ENCODE measurements at regions not wholly inside any gene's neighbourhood (a gene's known extent, or its start where the extent isn't known, plus 50 kb on each side); places are given as distances from the start of the nearest gene placed in this dataset.

GRCh38 chr2:81396417-81397019 is 1092.0 kb upstream of the LRRTM1 start:
- H3K36me3 ChIP-seq (ENCODE audit: control insufficient read depth in 2 of 2, insufficient read depth in 2 of 2, low read length in 1 of 2): no peaks in the 10 kb centered on the region
- no TSS peak for BruUV-seq (replicated peaks)
- no peak overlapping the region for H3K4me3 ChIP-seq
- H3K27me3 ChIP-seq (replicated peaks in 1 of 2; ENCODE audit: control insufficient read depth in 2 of 2, insufficient read depth in 2 of 2, low read length in 1 of 2): no peaks in the 10 kb centered on the region
- no peak for TF ChIP-seq IRF3 (IDR thresholded peaks at IDR 0.05)
- no peak for TF ChIP-seq BACH1 (IDR thresholded peaks at IDR 0.05; ENCODE audit: borderline replicate concordance)
- TF ChIP-seq SMAD1 (IDR thresholded peaks at IDR 0.05; ENCODE audit: low read depth, partially characterized antibody): no peak
- TF ChIP-seq RB1 (IDR thresholded peaks at IDR 0.05; ENCODE audit: borderline replicate concordance): no peak
- WGBS (ENCODE audit: insufficient coverage, insufficient replicate concordance, low lambda C conversion rate, missing lambda C conversion rate): 57% methylated on average over 4 of the region's 4 CpGs
- H3K4me2 ChIP-seq (ENCODE audit: control insufficient read depth, insufficient read depth): no peak overlapping the region
- ATAC-seq (no peak), FAIRE-seq (no peak), DNase-seq (ENCODE audit: low read depth, low spot score) (no peak)
- H2AFZ ChIP-seq (ENCODE audit: control insufficient read depth, low read depth, low read length): no peak overlapping the region
- ChIA-PET RAD21 (ENCODE audit: unreplicated experiment) (no interaction called here), CTCF (no interaction called here), SMC1A (ENCODE audit: uncharacterized antibody, unreplicated experiment) (interaction anchor here (0.8 to 1.2 kb wide), 4 partner anchors 10 to 94 kb away, joined by 3 to 5 read pairs (median 3); no protein-coding TSS in a partner anchor), POLR2A (no interaction called here)
- no peak overlapping the region for H3K9ac ChIP-seq (ENCODE audit: control insufficient read depth, insufficient read depth, low read length)
- H3K4me1 ChIP-seq (ENCODE audit: control insufficient read depth, insufficient read depth, low read length): no peaks in the 10 kb centered on the region
- no peaks in the 10 kb centered on the region for H4K20me1 ChIP-seq (ENCODE audit: control insufficient read depth, insufficient read depth)
- intact Hi-C loops (cut with micrococcal nuclease; ENCODE audit: unreplicated experiment) (no loop called here), in situ Hi-C loops (cut with MboI) (no loop called here)
- no peaks in the 10 kb centered on the region for H3K79me2 ChIP-seq (ENCODE audit: control insufficient read depth, insufficient read depth, low read length)
- no peak overlapping the region for H3K27ac ChIP-seq (ENCODE audit: control insufficient read depth, insufficient read depth)
- no peaks in the 10 kb centered on the region for H3K9me3 ChIP-seq (replicated peaks; ENCODE audit: control insufficient read depth, insufficient read depth, low read length)

- H3K79me2 ChIP-seq (ENCODE audit: control insufficient read depth, insufficient read depth, low read length): no peaks in the 10 kb centered on the region
- ATAC-seq (no peak), FAIRE-seq (no peak), DNase-seq (ENCODE audit: low read depth, low spot score) (no peak)
- no peak overlapping the region for H3K4me3 ChIP-seq
- no peaks in the 10 kb centered on the region for H4K20me1 ChIP-seq (ENCODE audit: control insufficient read depth, insufficient read depth)
- H3K27ac ChIP-seq (ENCODE audit: control insufficient read depth, insufficient read depth): no peak overlapping the region
- ChIA-PET RAD21 (ENCODE audit: unreplicated experiment) (no interaction called here), SMC1A (ENCODE audit: uncharacterized antibody, unreplicated experiment) (interaction anchor here (0.8 to 1.2 kb wide), 4 partner anchors 10 to 95 kb away, joined by 3 to 5 read pairs (median 3); no protein-coding TSS in a partner anchor), POLR2A (no interaction called here), CTCF (no interaction called here)
- H3K36me3 ChIP-seq (ENCODE audit: control insufficient read depth in 2 of 2, insufficient read depth in 2 of 2, low read length in 1 of 2): no peaks in the 10 kb centered on the region
- no peak overlapping the region for H3K4me2 ChIP-seq (ENCODE audit: control insufficient read depth, insufficient read depth)
- in situ Hi-C loops (cut with MboI) (no loop called here), intact Hi-C loops (cut with micrococcal nuclease; ENCODE audit: unreplicated experiment) (no loop called here)
- WGBS (ENCODE audit: insufficient coverage, insufficient replicate concordance, low lambda C conversion rate, missing lambda C conversion rate): 22% methylated on average over 2 of the region's 2 CpGs
- BruUV-seq (replicated peaks): no TSS peak
- no peak overlapping the region for H3K9ac ChIP-seq (ENCODE audit: control insufficient read depth, insufficient read depth, low read length)
- H3K27me3 ChIP-seq (replicated peaks in 1 of 2; ENCODE audit: control insufficient read depth in 2 of 2, insufficient read depth in 2 of 2, low read length in 1 of 2): no peaks in the 10 kb centered on the region
- H2AFZ ChIP-seq (ENCODE audit: control insufficient read depth, low read depth, low read length): no peak overlapping the region
- H3K9me3 ChIP-seq (replicated peaks; ENCODE audit: control insufficient read depth, insufficient read depth, low read length): no peaks in the 10 kb centered on the region
- TF ChIP-seq PAX8 (IDR thresholded peaks at IDR 0.05) (no peak), ATF7 (IDR thresholded peaks at IDR 0.05; ENCODE audit: low read depth) (no peak), USF2 (IDR thresholded peaks at IDR 0.05; ENCODE audit: borderline replicate concordance, low read depth, low read length) (no peak), MYC (IDR thresholded peaks at IDR 0.05; ENCODE audit: insufficient read depth, insufficient read length, insufficient replicate concordance, low read length, severe bottlenecking) (no peak)
- no peaks in the 10 kb centered on the region for H3K4me1 ChIP-seq (ENCODE audit: control insufficient read depth, insufficient read depth, low read length)
Measured at GRCh38 chr2:81395746-81396145, 1091.2 kb upstream of the LRRTM1 start.
